Endothelial cell of umbilical vein (primary cell): ENCODE measurements at regions not wholly inside any gene's neighbourhood (a gene's known extent, or its start where the extent isn't known, plus 50 kb on each side); places are given as distances from the start of the nearest gene placed in this dataset.

Source experiments
- CTCF ChIP-seq, 2 donors: IDR thresholded peaks; 1 replicate in 1 of 2; 2 replicates in 1 of 2; pipeline ENCODE4 v1.5.1; 2011; ENCODE audit warnings: low read length in 2 of 2, mild to moderate bottlenecking in 2 of 2, moderate library complexity in 2 of 2, control low read depth in 1 of 2, inconsistent platforms in 1 of 2, low read depth in 1 of 2; ENCODE audit not compliant: insufficient read depth in 1 of 2; ENCODE audit errors: extremely low read depth in 1 of 2
- EZH2 ChIP-seq: IDR thresholded peaks from 2 replicates; pipeline ENCODE4 v1.6.1; 2012; ENCODE audit warnings: borderline replicate concordance, low read depth, mild to moderate bottlenecking, moderate library complexity, low read length, inconsistent platforms; ENCODE audit not compliant: severe bottlenecking
- GATA2 ChIP-seq: IDR thresholded peaks from 2 replicates; pipeline ENCODE4 v1.7.0; 2011; ENCODE audit warnings: low read depth, mild to moderate bottlenecking, moderate library complexity, mixed read lengths, low read length; ENCODE audit not compliant: insufficient read length, insufficient read depth
- MYC ChIP-seq: IDR thresholded peaks from one replicate; pipeline ENCODE4 v1.6.1; 2011; ENCODE audit warnings: mild to moderate bottlenecking, low read depth, low read length

GRCh38 chr1:189686288-189686687, 791.4 kb downstream of the BRINP3 start:
- TF ChIP-seq CTCF (IDR thresholded peaks at IDR 0.05; ENCODE audit: extremely low read depth in 1 of 2, insufficient read depth in 1 of 2, low read depth in 1 of 2, low read length in 2 of 2) (no peak), MYC (no peak), EZH2 (no peak), GATA2 (no peak)
